SHP77 treated with DMSO at 0.1 percent for 48 hours (cell line): ENCODE measurements at regions not wholly inside any gene's neighbourhood (a gene's known extent, or its start where the extent isn't known, plus 50 kb on each side); places are given as distances from the start of the nearest gene placed in this dataset.

ENCODE experiments used
- DNase-seq: peaks from one replicate; lab custom pipeline; 2025; lab: John Stamatoyannopoulos, UW

DNA sequence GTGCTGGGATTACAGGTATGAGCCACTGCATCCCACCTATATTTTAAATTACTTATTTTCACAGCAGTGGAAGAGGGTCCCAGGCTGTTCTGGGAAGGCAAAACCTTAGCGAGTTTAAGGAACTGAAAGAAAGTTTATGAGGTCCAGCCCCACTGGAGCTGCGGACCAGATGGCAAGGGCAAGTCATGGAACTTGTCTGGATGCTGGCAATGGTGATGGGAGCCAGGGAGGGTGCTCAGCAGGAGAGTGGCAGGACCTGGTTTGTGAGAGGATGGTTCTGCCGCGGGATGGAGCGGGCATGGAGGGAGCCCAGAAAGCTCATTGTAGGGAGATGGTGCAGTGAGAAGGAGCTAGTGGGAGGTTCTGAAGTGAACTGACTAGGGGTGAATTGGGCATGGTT is 50.6 kb upstream of the SLC45A1 start:
- no peak for DNase-seq

- no peak for DNase-seq
Observed at GRCh38 chr1:8266436-8267165, 51.3 kb upstream of the SLC45A1 start.

DNA sequence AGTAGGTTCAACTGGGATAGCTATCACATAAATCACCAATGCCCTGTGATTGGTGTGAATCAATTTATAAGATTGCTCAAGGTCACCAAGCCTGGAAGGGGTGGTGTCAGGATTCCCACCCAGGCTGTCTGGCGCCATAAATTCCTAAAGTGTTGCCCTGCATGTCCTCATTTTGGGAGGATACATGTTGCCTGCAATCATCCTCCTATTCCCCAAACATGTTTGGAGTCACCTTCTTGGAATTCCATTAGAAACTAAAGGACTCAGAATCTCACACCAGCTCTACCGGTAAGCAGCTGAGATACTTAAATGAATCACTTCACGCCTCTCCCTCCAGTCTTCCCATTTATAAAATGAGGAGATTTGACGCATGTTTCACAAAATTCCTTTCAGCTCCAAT is 54.1 kb upstream of the SLC45A1 start:
- no peak for DNase-seq

DNA sequence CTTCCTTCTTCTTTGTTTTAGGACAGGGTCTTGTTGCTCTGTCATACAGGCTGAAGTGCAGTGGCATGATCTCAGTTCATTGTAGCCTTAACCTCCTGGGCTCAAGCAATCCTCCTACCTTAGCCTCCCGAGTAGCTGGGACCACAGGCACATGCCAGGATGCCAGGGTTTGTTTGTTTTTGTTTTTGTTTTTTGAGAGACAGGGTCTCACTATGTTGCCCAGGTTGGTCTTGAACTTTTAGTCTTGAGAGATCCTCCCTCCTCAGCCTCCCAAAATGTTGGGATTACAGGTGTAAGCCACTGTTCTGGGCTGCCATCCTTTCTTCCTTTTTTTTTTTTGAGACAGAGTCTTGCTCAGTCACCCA is 56.5 kb upstream of the SLC45A1 start:
- no peak for DNase-seq

DNA sequence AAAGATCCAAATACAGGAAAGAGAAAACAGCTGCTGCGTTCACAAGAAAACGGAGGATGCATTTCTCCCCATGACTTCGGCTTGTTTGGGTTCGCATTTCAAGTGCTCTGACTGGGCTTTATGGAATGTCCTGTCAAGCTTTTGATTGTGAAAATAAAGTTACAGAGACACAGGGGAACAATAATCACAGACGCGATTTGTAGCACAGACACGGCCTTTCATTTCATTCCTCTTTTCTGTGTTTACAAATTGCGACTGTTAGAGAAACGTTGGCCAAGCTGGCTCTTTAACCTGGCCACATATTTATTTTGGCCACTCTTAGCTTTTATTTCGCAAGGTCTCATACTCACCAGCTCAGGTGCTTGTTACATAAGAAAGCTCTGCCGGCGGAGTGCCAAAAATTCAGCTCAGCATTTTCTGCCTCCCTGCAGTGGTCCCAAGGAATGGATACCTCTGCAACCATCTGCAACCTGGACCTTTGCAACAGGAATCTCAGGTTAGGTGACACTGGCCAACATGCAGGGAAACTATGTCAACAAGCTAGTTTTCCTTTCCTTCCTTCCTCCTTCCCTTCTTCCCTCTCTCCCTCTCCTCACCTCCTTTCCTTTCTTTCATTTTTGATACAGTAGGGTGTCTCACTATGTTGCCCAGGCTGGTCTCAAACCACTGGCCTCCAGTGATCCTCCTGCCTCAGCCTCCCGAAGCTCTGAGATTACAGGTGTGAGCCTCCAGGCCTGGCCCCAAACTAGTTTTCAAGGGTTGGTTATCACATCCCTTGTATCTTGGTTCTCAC is 58.2 kb upstream of the SLC45A1 start:
- no peak for DNase-seq

GRCh38 chr1:8257621-8258020 is 60.3 kb upstream of the SLC45A1 start:
- DNase-seq = no peak

GRCh38 chr1:8256321-8256720 is 61.6 kb upstream of the SLC45A1 start:
- no peak for DNase-seq

GRCh38 chr1:8255712-8256111 is 62.2 kb upstream of the SLC45A1 start:
- DNase-seq = no peak

- DNase-seq = no peak
Observed at GRCh38 chr1:8252266-8252951, 65.5 kb upstream of the SLC45A1 start.

DNA sequence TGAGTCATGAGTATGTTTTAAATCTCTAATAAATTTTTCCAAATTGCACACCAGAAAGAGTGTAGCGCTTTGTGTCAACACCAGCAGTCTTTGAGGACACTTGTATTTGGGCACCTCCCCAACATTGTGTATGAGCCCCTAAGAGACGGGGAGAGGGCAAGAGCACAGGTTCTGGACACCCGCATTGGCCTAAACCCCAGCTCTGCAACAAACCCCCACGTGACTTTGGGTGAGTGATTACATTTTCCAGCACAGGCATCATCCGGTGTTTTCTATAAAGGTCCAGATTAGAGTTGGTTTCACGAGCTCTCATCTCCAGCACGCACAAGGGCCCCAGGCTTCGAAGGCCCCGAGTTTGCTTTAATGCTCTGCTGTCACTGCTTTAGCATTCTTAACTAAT is 66.3 kb upstream of the SLC45A1 start:
- DNase-seq = no peak

DNA sequence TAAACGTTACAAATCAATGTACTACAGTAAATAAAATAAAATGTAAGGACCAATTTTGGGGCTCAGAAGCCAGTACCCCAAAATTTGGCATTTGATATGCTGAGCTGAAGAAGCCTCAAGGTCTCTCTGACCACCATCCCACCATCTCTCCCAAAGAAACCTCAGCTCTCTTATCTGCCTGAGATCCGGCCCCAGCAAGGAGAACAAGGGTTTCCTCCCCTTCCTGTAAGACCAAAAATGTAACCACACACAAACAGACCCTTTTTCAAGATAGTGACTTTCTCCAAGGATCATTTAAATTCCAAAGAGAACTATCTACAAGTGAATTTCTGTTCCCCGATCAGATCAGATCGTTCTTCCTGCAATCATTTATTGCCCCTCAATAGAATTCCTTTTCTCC is 68.1 kb upstream of the SLC45A1 start:
- DNase-seq = no peak

DNA sequence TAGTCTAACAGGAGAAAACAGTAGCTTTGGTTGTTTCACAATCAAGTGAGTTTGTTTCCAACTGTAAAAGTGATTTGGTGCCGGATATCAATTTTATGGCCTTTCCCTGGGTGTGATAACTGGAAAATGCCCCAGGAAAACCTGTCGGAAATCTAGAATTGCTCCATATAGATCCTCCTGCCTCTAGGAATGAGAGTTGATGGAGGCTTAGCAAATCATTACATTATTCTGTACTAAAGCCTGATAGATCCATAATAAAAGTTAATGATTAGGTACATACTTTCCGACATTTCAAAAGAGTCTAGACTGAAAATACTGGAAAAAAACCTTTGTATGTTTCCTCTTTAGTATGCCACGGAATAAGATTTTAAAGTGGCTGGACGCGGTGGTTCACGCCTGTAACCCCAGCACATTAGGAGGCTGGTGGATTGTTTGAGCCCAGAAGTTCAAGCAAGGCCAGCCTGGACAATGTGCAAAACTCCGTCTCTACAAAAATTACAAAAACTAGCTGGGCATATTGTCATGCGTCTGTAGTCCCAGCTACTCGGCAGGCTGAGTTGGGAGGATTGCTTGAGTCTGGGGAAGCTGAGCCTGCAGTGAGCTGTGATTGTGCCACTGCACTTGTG is 70.0 kb upstream of the SLC45A1 start:
- DNase-seq = no peak

- no peak for DNase-seq
Observed at GRCh38 chr1:8244304-8244703, 73.6 kb upstream of the SLC45A1 start.

DNA sequence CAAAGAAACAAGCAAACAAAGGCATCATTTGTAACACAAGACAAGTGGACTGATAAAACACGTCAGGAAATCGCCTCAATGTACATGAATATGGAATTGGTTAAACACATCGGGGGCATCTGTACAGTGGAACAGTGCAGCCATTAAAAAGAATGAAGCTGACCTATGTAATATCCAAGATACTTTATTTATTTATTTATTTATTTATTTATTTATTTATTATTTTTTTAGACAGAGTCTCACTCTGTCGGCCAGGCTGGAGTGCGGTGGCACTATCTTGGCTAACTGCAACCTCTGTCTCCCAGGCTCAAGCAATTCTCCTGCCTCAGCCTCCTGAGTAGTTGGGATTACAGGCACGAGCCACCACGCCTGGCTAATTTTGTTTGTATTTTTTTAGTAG is 75.4 kb upstream of the SLC45A1 start:
- no peak for DNase-seq

DNA sequence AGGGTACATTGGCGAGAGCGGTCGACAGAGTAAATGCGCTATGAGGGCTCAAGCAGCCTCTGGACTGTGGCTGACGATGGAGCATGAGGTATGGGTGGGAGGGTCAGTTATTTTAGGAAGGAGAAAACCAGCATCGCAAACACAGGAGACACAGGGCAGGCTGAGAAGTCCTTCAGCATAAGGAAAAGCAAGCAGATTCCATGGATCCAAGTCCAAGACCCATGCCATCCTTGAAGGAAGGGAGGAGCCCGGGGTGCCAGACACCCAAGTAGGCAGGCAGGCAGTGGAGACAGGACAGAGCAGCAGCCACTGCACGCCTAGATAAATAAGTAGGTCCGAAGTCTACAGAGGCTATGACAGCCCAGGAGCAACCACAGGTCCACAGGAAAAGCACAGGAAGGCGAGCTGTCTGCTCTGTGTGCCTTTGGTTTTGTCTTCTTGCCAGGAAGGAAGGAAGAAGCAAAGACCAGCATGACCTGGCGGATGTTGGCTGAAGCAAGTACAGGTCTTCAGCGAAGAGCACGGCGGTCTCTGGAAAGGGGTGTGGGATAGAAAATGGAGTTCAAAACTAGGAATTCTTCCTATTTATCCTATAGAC is 76.4 kb upstream of the SLC45A1 start:
- no peak for DNase-seq

GRCh38 chr1:8239306-8240023 is 78.4 kb upstream of the SLC45A1 start:
- no peak for DNase-seq

DNA sequence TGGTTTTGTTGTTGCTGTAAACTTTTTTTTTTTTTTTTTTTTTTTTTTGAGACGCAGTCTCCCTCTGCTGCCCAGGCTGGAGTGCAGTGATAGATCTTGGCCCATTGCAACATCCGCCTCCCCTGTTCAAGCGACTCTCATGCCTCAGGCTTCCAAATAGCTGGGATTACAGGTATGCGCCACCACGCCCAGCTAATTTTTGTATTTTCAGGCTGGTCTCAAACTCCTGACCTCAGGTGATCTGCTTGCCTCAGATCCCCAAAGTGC is 78.9 kb upstream of the SLC45A1 start:
- no peak for DNase-seq

- DNase-seq = peak; percentile 24
Observed at GRCh38 chr1:8238141-8239038, 79.5 kb upstream of the SLC45A1 start.

- no peak for DNase-seq
Observed at GRCh38 chr1:8232036-8232757, 85.7 kb upstream of the SLC45A1 start.

- DNase-seq = no peak
Observed at GRCh38 chr1:8230292-8230621, 87.7 kb upstream of the SLC45A1 start.
